ENCODE measurements at regions not wholly inside any gene's neighbourhood (a gene's known extent, or its start where the extent isn't known, plus 50 kb on each side); places are given as distances from the start of the nearest gene placed in this dataset.
A peak's percentile ranks its signal among the peaks of the same experiment; 100 is the strongest.

DNA sequence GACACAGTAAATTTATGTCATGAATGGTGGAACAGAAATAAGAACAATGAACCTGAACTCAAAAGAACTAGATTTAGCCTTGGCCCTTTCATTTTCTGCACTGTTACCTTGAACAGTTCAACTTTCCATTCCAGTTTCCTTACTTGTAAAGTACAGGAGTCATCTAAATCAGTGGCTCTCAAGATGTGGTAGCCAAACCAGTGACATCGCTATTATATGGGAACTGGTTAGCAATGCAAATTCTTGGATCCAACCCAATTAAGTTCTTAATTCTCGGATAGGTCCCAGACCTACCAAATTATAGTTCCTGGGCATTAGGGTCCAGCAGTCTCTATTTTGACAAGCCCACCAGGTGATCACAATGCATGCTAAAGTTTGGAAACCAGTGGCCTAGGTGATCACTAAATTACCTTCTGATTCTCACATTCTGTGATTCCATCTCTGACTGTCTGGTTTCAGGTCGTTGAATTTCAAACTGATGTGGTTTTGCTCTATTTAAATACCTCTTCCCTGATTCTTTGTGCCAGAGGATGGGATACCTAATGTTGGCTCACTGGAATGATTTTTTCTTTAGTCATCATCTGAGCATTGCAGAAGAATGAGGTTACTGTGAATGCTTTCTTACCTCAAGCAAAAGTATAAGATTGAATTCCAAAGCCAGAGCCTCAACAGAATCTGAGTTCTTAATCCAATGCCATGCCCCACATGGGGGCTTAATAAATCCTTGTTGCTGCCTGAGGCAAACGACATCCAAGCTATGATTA is 253.8 kb downstream of the ENC1 start:
- TF ChIP-seq, protein P1, sequence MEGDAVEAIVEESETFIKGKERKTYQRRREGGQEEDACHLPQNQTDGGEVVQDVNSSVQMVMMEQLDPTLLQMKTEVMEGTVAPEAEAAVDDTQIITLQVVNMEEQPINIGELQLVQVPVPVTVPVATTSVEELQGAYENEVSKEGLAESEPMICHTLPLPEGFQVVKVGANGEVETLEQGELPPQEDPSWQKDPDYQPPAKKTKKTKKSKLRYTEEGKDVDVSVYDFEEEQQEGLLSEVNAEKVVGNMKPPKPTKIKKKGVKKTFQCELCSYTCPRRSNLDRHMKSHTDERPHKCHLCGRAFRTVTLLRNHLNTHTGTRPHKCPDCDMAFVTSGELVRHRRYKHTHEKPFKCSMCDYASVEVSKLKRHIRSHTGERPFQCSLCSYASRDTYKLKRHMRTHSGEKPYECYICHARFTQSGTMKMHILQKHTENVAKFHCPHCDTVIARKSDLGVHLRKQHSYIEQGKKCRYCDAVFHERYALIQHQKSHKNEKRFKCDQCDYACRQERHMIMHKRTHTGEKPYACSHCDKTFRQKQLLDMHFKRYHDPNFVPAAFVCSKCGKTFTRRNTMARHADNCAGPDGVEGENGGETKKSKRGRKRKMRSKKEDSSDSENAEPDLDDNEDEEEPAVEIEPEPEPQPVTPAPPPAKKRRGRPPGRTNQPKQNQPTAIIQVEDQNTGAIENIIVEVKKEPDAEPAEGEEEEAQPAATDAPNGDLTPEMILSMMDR (IDR thresholded peaks at IDR 0.05) = no peak
- H3K4me3 Mint-ChIP-seq (ENCODE audit: unreplicated experiment) = no peak overlapping the region
- no peak for DNase-seq (ENCODE audit: low spot score)
- H3K27ac Mint-ChIP-seq (ENCODE audit: unreplicated experiment) = no peak overlapping the region
- H3K9me3 Mint-ChIP-seq (ENCODE audit: low read depth) = no peaks in the 10 kb centered on the region
- no peaks in the 10 kb centered on the region for H3K27me3 Mint-ChIP-seq (ENCODE audit: low read depth)
- H3K4me1 Mint-ChIP-seq (ENCODE audit: low read depth) = peaks cover 57% of the 10 kb centered on the region
- H3K36me3 Mint-ChIP-seq (ENCODE audit: low read depth) = no peaks in the 10 kb centered on the region

DNA sequence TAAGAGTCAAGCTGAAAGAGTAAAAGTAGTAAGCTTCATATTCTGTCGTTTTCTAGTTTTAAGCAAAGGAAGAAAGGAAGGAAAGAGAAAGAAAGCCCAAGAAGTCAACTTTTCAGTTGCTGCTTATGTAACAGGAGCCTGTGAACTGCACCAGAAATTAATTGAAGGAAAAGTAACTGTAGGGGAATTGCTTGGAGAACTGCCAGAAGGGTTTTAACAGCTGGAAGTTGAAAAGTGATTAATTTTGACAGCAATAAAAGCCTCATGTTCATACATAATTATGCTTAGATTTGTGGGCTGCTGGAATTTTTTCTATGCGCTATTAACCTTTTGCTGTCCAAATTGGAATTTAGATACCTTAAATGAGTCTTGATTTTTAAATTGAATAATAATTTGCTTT is 255.7 kb downstream of the ENC1 start:
- TF ChIP-seq, protein P1 (IDR thresholded peaks at IDR 0.05) = no peak
- Mint-ChIP-seq H3K27me3 (ENCODE audit: low read depth) (no peaks in the 10 kb centered on the region), H3K4me3 (ENCODE audit: unreplicated experiment) (no peak overlapping the region), H3K9me3 (ENCODE audit: low read depth) (no peaks in the 10 kb centered on the region), H3K4me1 (ENCODE audit: low read depth) (peaks cover 47% of the 10 kb centered on the region), H3K36me3 (ENCODE audit: low read depth) (no peaks in the 10 kb centered on the region), H3K27ac (ENCODE audit: unreplicated experiment) (no peak overlapping the region)
- DNase-seq (ENCODE audit: low spot score) = no peak

DNA sequence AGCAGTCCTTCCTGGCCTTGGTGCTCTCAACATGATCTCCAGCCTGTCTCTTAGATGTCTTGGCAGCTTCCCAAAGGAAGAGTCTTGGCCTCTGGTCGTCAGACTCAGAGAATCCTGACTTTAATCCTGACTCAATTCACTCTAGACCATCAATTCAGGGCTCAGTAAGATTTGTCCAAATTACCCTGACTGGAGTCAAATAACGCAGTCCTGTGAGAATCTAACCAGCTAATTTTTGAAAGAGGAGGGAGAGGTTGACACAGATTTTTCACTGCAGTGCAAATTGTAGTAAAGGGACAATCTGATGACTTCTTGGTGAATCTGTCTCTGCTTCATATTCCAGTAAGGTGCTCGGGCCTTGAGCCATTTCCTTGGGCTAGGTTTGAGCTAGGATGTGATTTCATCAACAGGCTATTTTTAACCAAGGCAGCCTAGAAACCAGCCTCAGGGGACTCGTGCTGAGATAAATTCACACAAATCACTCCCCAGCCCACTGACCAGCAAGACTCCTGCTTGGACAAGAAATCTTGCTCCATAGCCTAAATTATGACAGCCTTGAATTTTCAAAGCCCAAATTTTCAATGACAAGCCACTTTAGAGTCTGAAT is 257.4 kb downstream of the ENC1 start:
- H3K27me3 Mint-ChIP-seq (ENCODE audit: low read depth) = no peaks in the 10 kb centered on the region

DNA sequence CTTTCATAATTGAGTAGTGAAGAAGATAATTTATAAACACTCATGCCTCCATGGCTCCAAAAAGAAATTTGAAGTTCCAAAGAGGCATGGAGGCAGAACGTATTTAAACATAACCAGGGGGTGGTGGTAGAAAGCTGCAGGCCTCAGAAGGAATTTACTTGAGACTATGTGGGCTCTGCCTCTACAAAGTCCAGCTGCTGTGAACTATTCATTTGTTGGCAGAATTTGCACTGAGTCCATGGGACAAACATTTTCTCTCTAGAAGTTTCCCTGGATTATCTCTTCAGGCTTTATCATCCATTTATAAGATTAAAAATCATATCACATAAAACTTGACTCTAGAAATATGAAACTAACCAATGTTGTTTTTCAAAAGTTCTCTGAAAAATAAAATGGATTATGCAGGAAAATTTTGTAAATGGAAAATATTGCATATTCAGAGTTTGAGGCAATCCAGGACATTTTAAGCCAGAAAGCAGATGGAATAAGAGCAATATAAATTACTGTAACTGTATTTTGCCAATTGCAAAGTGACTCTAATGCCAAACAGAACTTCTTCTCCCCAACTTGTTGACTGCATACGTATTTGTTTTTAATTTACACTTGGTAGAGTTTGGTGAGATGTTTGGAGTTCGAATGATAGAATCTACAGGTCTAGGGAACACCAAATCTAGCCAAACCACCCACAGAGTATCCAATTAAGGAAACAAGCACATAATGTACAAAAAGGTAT is 258.2 kb downstream of the ENC1 start:
- Mint-ChIP-seq H3K27ac (ENCODE audit: unreplicated experiment) (peak overlapping the region; percentile 84), H3K4me3 (ENCODE audit: unreplicated experiment) (no peak overlapping the region), H3K9me3 (ENCODE audit: low read depth) (no peaks in the 10 kb centered on the region), H3K4me1 (ENCODE audit: low read depth) (peaks cover 51% of the 10 kb centered on the region), H3K27me3 (ENCODE audit: low read depth) (no peaks in the 10 kb centered on the region), H3K36me3 (ENCODE audit: low read depth) (no peaks in the 10 kb centered on the region)
- TF ChIP-seq, protein P1 (IDR thresholded peaks at IDR 0.05) = no peak
- no peak for DNase-seq (ENCODE audit: low spot score)

More for the DNA sequence above, 257.4 kb downstream of the ENC1 start:
- Mint-ChIP-seq H3K9me3 (ENCODE audit: low read depth) (no peaks in the 10 kb centered on the region), H3K36me3 (ENCODE audit: low read depth) (no peaks in the 10 kb centered on the region), H3K4me1 (ENCODE audit: low read depth) (peaks cover 51% of the 10 kb centered on the region), H3K4me3 (ENCODE audit: unreplicated experiment) (no peak overlapping the region), H3K27ac (ENCODE audit: unreplicated experiment) (peak overlapping the region; percentile 84)
- TF ChIP-seq, protein P1 (IDR thresholded peaks at IDR 0.05) = no peak
- no peak for DNase-seq (ENCODE audit: low spot score)

DNA sequence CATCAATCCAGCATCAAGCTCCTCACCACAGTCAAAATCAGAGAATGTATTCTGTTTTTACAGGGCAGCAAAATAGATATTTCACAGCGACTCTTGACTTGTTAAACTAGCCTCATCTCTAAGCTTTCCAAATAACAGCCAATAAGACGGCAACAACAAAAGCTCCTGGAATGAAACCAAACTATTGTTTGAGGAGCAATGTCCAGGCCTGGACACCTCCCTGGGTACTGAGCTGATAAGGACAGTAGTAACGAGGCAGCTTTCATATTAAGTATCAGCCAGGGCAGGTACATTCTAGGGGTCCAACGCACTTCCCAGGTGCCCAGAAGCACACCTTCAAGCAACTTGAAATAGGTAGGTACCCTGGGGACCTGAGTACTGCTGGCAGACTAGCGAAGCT is 260.3 kb downstream of the ENC1 start:
- Mint-ChIP-seq H3K27ac (ENCODE audit: unreplicated experiment) (no peak overlapping the region), H3K36me3 (ENCODE audit: low read depth) (no peaks in the 10 kb centered on the region), H3K4me1 (ENCODE audit: low read depth) (peaks cover 38% of the 10 kb centered on the region), H3K4me3 (ENCODE audit: unreplicated experiment) (no peak overlapping the region), H3K27me3 (ENCODE audit: low read depth) (no peaks in the 10 kb centered on the region), H3K9me3 (ENCODE audit: low read depth) (no peaks in the 10 kb centered on the region)
- no peak for DNase-seq (ENCODE audit: low spot score)
- TF ChIP-seq, protein P1 (IDR thresholded peaks at IDR 0.05) = no peak
